Liver (tissue), 3 donors: ENCODE measurements at regions not wholly inside any gene's neighbourhood (a gene's known extent, or its start where the extent isn't known, plus 50 kb on each side); places are given as distances from the start of the nearest gene placed in this dataset.

ENCODE experiments used
- ATF3 ChIP-seq: IDR thresholded peaks from 2 replicates; pipeline ENCODE4 v1.6.1; 2016; ENCODE audit warnings: antibody characterized with exemption
- CTCF ChIP-seq: fragments of 150-350 bp; IDR thresholded peaks from 2 replicates; pipeline ENCODE4 v1.5.1; 2017; ENCODE audit warnings: improper control_type of control experiment, low read depth, low read length; ENCODE audit not compliant: missing input control
- EGR1 ChIP-seq, 2 donors: IDR thresholded peaks; 2 replicates each; pipeline ENCODE4 v1.6.1; 2016 to 2018; ENCODE audit warnings: antibody characterized with exemption in 2 of 2, low read depth in 2 of 2
- GABPA ChIP-seq, 2 donors: IDR thresholded peaks in 1 of 2; conservative IDR thresholded peaks in 1 of 2; 2 replicates each; pipeline ENCODE4 v1.6.1; 2016; ENCODE audit warnings: antibody characterized with exemption in 2 of 2, mild to moderate bottlenecking in 1 of 2, moderate library complexity in 1 of 2
- HNF4G ChIP-seq: IDR thresholded peaks from 2 replicates; pipeline ENCODE4 v1.6.1; 2016; ENCODE audit warnings: antibody characterized with exemption
- JUND ChIP-seq, 2 donors: IDR thresholded peaks; 2 replicates each; pipeline ENCODE4 v1.6.1; 2016; ENCODE audit warnings: antibody characterized with exemption in 2 of 2
- MAX ChIP-seq: IDR thresholded peaks from 2 replicates; pipeline ENCODE4 v1.6.1; 2016; ENCODE audit warnings: antibody characterized with exemption
- RAD21 ChIP-seq, 2 donors: IDR thresholded peaks; 2 replicates each; pipeline ENCODE4 v1.6.1; 2016; ENCODE audit warnings: antibody characterized with exemption in 2 of 2, mild to moderate bottlenecking in 2 of 2
- REST ChIP-seq: IDR thresholded peaks from 2 replicates; pipeline ENCODE4 v1.6.1; 2016; ENCODE audit warnings: antibody characterized with exemption, mild to moderate bottlenecking
- RXRA ChIP-seq, 2 donors: IDR thresholded peaks; 2 replicates each; pipeline ENCODE4 v1.6.1; 2017 to 2018; ENCODE audit warnings: antibody characterized with exemption in 2 of 2, mild to moderate bottlenecking in 1 of 2
- SP1 ChIP-seq: IDR thresholded peaks from 2 replicates; pipeline ENCODE4 v1.6.1; 2018; ENCODE audit warnings: antibody characterized with exemption, mild to moderate bottlenecking
- TAF1 ChIP-seq: conservative IDR thresholded peaks from 2 replicates; pipeline ENCODE4 v1.6.1; 2016; ENCODE audit warnings: antibody characterized with exemption, mild to moderate bottlenecking
- YY1 ChIP-seq: IDR thresholded peaks from 2 replicates; pipeline ENCODE4 v1.6.1; 2016; ENCODE audit warnings: antibody characterized with exemption, mild to moderate bottlenecking
- donor health status: healthy.
- donor health status: healthy.

GRCh38 chr2:220814441-220814840, 757.7 kb downstream of the EPHA4 start:
- TF ChIP-seq YY1 (no peak), JUND (IDR thresholded peaks at IDR 0.05) (no peak), CTCF (no peak), ATF3 (no peak), REST (no peak), MAX (no peak), RXRA (IDR thresholded peaks at IDR 0.05) (no peak), HNF4G (no peak), SP1 (no peak), GABPA (IDR thresholded peaks at IDR 0.05 in 1 of 2, conservative IDR thresholded peaks at IDR 0.05 in 1 of 2) (no peak), RAD21 (IDR thresholded peaks at IDR 0.05) (no peak), EGR1 (IDR thresholded peaks at IDR 0.05; ENCODE audit: low read depth in 2 of 2) (no peak), TAF1 (no peak)
